GM23248 (cell line): ENCODE measurements at regions not wholly inside any gene's neighbourhood (a gene's known extent, or its start where the extent isn't known, plus 50 kb on each side); places are given as distances from the start of the nearest gene placed in this dataset.

ENCODE experiments used
- EZH2 ChIP-seq: fragments of 200-600 bp; sonication (generic); IDR thresholded peaks from 2 replicates; pipeline ENCODE4 v1.6.1; 2018; ENCODE audit warnings: antibody characterized with exemption, mild to moderate bottlenecking; ENCODE audit not compliant: insufficient read depth, poor library complexity, severe bottlenecking
- EZH2phosphoT487 ChIP-seq: fragments of 200-600 bp; sonication (generic); IDR thresholded peaks from 2 replicates; pipeline ENCODE4 v1.6.1; 2018; ENCODE audit warnings: antibody characterized with exemption, moderate library complexity, mild to moderate bottlenecking, low read depth; ENCODE audit not compliant: insufficient read depth

- no peak for TF ChIP-seq EZH2phosphoT487
- TF ChIP-seq EZH2 = no peak
Observed at GRCh38 chr5:135635451-135635850, 56.7 kb upstream of the CXCL14 start.
